ENCODE measurements at regions not wholly inside any gene's neighbourhood (a gene's known extent, or its start where the extent isn't known, plus 50 kb on each side); places are given as distances from the start of the nearest gene placed in this dataset.

DNA sequence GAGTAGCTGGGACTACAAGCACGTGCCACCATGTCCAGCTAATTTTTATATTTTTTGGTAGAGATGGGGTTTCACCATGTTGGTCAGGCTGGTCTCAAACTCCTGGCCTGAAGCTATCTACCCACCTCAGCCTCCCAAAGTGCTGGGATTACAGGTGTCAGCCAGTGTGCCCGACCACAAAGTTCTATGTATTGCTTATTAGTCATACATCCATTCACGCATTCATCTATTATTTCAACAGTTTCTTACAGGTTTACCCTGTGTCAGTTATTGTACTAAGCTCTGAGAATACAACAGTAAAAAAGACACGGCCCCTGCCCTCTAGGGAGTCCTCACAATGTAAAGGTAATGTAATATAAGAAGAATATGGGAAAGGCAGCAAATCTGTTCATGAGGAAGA, 188.9 kb upstream of the BTG1 start:
- intact Hi-C loops (cut with DNase I): no loop called here
- no peaks in the 10 kb centered on the region for H3K9me3 ChIP-seq
- no peaks in the 10 kb centered on the region for H3K36me3 ChIP-seq
- no peaks in the 10 kb centered on the region for H3K4me1 ChIP-seq
- 97% methylated on average over 4 of the region's 4 CpGs for WGBS, 2 donors
- no peak for DNase-seq
- H3K27me3 ChIP-seq: no peaks in the 10 kb centered on the region
- TF ChIP-seq, protein P1, sequence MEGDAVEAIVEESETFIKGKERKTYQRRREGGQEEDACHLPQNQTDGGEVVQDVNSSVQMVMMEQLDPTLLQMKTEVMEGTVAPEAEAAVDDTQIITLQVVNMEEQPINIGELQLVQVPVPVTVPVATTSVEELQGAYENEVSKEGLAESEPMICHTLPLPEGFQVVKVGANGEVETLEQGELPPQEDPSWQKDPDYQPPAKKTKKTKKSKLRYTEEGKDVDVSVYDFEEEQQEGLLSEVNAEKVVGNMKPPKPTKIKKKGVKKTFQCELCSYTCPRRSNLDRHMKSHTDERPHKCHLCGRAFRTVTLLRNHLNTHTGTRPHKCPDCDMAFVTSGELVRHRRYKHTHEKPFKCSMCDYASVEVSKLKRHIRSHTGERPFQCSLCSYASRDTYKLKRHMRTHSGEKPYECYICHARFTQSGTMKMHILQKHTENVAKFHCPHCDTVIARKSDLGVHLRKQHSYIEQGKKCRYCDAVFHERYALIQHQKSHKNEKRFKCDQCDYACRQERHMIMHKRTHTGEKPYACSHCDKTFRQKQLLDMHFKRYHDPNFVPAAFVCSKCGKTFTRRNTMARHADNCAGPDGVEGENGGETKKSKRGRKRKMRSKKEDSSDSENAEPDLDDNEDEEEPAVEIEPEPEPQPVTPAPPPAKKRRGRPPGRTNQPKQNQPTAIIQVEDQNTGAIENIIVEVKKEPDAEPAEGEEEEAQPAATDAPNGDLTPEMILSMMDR (IDR thresholded peaks at IDR 0.05): no peak
- TF ChIP-seq POLR2A (IDR thresholded peaks at IDR 0.05): no peak
- no peak overlapping the region for H3K27ac ChIP-seq
- no peak overlapping the region for H3K4me3 ChIP-seq (replicated peaks in 1 of 3)

DNA sequence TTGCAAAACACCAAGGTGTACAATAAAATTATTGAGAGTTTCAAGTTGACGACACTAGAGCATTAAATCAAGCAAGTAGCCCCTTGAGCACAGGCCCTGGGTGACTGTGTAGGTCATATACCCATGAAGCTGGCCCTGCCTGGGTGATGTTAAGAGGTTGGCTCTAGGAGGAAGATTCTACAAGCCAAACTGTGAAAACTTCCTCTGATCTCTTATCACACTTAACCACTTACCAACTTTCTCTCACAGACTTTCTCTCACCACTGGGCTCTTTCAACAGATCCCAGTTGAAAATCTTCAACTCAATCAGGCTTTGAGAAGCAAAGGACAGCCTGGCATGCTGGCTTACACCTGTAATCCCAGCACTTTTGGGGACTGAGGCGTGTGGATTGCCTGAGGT, 186.9 kb upstream of the BTG1 start:
- 86 to 90% methylated on average over 2 of the region's 2 CpGs for WGBS, 2 donors
- H3K4me1 ChIP-seq: no peaks in the 10 kb centered on the region
- TF ChIP-seq, protein P1 (IDR thresholded peaks at IDR 0.05): no peak
- no peak for TF ChIP-seq POLR2A (IDR thresholded peaks at IDR 0.05)
- DNase-seq: no peak
- H3K4me3 ChIP-seq (replicated peaks in 1 of 3): no peak overlapping the region
- H3K9me3 ChIP-seq: no peaks in the 10 kb centered on the region
- H3K36me3 ChIP-seq: no peaks in the 10 kb centered on the region
- no peak overlapping the region for H3K27ac ChIP-seq
- no peaks in the 10 kb centered on the region for H3K27me3 ChIP-seq
- intact Hi-C loops (cut with DNase I): no loop called here

DNA sequence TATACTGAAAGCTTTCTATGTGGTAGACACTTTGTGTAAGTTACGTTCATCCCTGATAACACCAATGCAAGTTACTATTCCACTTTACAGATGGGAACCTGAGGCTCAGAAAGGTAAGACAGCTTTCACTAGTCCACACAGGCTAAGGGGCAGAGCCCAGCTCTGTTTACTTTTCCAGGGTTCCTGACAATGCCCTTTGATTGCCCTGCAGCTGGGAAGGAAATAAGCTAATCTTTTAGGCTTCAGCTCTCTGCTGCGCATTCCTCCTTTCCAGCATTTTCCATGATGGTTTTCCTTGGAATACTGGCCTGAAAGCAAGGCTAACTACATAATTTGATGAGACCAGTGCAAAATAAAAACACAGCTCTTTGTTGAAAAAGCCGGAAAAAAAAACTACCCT, 185.7 kb upstream of the BTG1 start:
- DNase-seq: no peak
- H3K4me3 ChIP-seq (replicated peaks in 1 of 3): no peak overlapping the region
- H3K4me1 ChIP-seq: no peaks in the 10 kb centered on the region
- 91 to 94% methylated on average over 3 of the region's 3 CpGs for WGBS, 2 donors
- no peaks in the 10 kb centered on the region for H3K27me3 ChIP-seq
- H3K36me3 ChIP-seq: no peaks in the 10 kb centered on the region
- H3K9me3 ChIP-seq: no peaks in the 10 kb centered on the region
- no peak overlapping the region for H3K27ac ChIP-seq
- no peak for TF ChIP-seq POLR2A (IDR thresholded peaks at IDR 0.05)
- TF ChIP-seq, protein P1 (IDR thresholded peaks at IDR 0.05): no peak
- intact Hi-C loops (cut with DNase I): no loop called here

DNA sequence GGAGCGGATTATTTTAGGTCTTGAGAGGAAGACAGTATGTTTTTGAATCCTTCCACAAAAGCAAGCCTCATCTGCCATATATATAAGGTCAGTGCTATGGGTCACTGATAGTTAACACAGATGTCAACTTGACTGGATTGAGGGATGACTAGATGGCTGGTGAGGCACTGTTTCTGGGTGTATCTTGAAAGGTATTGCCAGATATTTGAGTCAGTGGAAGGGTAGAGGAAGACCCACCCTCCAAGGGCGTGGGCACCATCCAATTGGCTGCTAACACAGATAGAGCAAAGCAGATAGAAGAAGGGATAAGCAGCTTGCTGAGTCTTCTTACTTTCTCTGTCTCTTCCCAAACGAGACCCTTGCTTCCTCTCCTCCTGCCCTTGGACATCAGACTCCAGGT, 185.0 kb upstream of the BTG1 start:
- 88 to 95% methylated on average over 3 of the region's 3 CpGs for WGBS, 2 donors
- TF ChIP-seq, protein P1 (IDR thresholded peaks at IDR 0.05): no peak
- no peak for TF ChIP-seq POLR2A (IDR thresholded peaks at IDR 0.05)
- Histone ChIP-seq H3K4me1 (no peaks in the 10 kb centered on the region), H3K36me3 (no peaks in the 10 kb centered on the region), H3K4me3 (replicated peaks in 1 of 3) (no peak overlapping the region), H3K27me3 (no peaks in the 10 kb centered on the region), H3K27ac (no peak overlapping the region), H3K9me3 (no peaks in the 10 kb centered on the region)
- DNase-seq: no peak
- intact Hi-C loops (cut with DNase I): no loop called here

DNA sequence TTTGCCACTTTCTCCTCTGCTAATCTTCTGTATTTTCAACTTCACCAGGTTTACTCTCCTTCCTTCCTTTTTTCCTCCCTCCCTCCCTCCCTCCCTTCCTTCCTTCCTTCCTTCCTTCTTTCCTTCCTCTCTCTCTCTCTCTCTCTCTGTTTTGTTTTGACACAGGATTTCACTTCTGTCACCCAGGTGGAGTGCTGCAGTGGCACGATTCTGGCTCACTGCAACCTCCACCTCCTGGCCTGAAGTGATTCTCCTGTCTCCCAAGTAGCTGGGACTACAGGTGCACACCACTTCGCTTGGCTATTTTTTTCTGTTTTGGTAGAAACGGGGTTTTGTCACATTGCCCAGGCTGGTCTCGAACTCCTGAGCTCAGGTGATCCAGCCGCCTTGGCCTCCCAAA, 181.2 kb upstream of the BTG1 start:
- TF ChIP-seq POLR2A (IDR thresholded peaks at IDR 0.05): no peak
- TF ChIP-seq, protein P1 (IDR thresholded peaks at IDR 0.05): no peak
- no peaks in the 10 kb centered on the region for H3K27me3 ChIP-seq
- H3K9me3 ChIP-seq: no peaks in the 10 kb centered on the region
- no peaks in the 10 kb centered on the region for H3K36me3 ChIP-seq
- H3K27ac ChIP-seq: no peak overlapping the region
- H3K4me3 ChIP-seq (replicated peaks in 1 of 3): no peak overlapping the region
- no peak for DNase-seq
- no peaks in the 10 kb centered on the region for H3K4me1 ChIP-seq
- 81 to 85% methylated on average over 5 of the region's 5 CpGs for WGBS, 2 donors
- intact Hi-C loops (cut with DNase I): no loop called here

All from thyroid gland (tissue), 4 donors.